Stimulated activated CD8-positive, alpha-beta memory T cell treated with anti-CD3 and anti-CD28 coated beads, Interleukin-15, amount 100 ng/mL, for 1 hour (primary cell): ENCODE measurements at regions not wholly inside any gene's neighbourhood (a gene's known extent, or its start where the extent isn't known, plus 50 kb on each side); places are given as distances from the start of the nearest gene placed in this dataset.
"Not testable (repeated sequence)": the region's sequence is repeated elsewhere in the genome, so short reads cannot be mapped to it uniquely, and the experiment has no call there.

Experiments used
- DNase-seq: peaks from one replicate; pipeline ENCODE4 v3.0.0-alpha.2; 2020; ENCODE audit warnings: low read depth

GRCh38 chr12:116361414-116362223 lies 84.1 kb upstream of the MED13L start:
- DNase-seq = no peak

DNA sequence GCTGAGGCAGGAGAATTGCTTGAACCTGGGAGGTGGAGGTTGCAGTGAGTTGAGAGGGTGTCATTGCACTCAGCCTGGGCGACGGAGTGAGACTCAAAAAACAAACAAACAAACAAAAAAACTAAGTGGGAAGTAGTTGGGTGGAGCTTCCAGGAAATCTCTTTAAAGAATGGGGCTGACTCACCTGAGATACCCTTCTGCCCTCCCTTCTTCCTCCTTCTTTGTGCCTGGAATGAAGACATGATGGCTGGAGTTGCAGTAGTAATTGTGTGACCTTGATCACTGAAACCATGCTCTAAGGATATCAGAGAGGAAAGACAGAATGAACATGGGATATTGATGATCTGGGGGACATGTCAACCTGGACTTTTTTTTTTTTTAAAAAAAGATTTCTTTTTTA lies 87.6 kb upstream of the MED13L start:
- DNase-seq = no peak

DNA sequence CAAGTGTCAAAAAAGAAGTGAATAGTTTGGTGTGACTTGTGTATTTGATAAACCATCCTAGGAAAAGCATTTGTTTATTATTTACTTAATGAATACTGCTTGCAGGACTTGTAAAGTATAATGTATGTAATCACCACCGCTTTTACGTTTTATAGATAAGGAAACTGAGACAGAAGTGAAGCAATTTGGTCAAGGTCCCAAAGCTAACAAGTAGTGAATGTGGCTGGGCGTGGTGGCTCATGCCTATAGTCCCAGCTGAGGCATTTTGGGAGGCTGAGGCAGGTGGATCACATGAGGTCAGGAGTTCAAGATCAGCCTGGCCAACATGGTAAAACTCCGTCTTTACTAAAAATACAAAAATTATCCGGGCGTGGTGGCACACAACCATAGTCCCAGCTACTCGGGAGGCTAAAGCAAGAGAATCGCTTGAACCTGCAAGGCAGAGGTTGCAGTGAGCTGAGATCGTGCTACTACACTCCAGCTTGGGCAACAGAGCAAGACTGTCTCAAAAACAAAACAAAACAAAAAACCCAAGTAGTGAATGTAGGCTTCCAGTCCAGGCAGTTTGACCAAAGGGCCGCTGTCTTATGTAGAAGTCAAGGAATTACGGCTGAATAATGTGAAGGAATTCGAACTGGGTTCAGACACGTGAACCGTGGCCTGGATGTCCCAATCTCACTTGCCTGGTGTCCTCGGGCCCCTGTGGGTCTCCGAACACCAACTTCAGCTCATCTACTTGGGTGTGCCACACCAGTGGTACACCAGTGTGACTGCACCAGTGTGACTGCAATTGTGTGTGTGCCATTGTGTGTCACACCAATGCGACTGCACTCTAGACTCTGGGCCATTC lies 88.3 kb upstream of the MED13L start:
- no peak for DNase-seq

GRCh38 chr12:116366456-116366776 lies 88.9 kb upstream of the MED13L start:
- DNase-seq = no peak

DNA sequence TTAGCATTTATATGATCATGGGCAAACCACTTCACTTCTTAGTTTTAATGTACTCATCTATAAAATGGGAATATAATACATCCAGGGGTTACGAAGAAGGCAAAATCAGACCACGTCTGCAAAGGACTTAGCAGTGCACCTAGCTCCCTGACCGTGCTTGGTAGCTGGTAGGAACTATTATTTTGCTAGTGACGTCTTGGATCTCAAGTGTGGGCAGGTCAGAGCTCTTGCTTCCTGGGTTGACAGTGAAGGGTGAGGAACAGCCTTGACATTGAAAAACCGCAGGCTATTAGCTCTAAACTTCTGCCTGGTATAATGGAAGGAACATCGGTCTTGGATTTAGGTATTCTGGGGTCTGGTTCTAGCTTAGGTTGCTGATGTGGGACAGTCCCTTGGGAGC lies 89.3 kb upstream of the MED13L start:
- DNase-seq = no peak

- DNase-seq = no peak
These were observed 91.0 kb upstream of the MED13L start for GRCh38 chr12:116368196-116369194.

DNA sequence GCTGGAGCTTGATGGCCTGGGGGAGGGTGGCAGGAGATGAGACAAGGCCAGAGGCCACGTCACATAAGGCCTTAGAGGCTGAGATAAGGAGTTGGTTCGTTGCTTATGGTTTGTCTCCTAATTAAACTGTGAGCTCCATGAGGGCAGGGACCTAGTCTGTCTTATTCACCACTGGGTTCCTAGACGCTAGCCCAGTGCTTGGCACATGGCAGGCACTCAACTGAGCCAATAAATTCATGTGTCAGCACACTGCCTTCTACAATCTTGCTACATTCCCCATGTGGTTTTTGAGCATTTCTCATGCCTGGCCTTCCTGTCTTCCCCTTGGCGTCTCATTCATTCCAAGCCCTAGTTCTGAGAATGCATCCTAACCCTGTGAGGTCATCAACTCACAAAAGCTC lies 92.5 kb upstream of the MED13L start:
- DNase-seq = no peak

GRCh38 chr12:116370886-116371580 lies 93.5 kb upstream of the MED13L start:
- DNase-seq = no peak

DNA sequence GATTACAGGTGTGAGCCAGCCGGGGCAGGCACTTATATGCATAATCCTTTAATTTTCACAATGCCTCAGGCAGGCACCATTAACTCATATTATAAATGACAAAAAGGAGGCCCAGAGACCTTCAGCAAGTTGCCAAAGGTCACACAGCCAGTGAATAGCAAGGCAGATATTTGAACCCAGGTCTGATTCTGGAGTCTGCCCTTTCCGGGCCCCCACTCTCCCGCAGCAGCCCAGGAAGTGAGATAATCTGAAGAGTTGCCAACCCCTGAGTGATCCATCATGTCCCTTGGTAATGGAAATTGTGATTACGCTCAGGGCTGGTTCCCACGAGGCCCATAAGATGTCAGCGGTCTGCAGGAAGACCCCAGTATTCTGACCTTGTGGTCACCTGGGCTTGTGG lies 95.3 kb upstream of the MED13L start:
- DNase-seq = no peak

- no peak for DNase-seq
These were observed 96.2 kb upstream of the MED13L start for GRCh38 chr12:116373572-116374206.

DNA sequence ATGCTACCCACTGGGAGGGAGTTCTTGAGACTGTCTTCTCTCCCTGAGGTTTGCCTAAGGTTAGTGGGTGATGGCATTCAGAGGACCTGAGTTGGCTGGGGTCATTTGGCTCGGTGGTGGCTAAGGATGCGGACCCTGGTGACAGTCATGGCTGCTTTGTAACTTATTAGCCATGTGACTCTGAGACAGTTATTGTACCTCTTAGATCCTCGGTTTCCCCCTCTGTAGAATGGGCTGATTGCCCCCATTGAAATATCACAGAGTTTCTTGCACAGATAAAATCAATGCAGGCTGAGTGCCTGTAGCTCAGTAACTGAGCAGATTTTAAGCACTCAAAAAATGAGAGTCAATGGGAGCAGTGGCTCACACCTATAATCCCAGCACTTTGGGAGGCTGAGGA lies 96.7 kb upstream of the MED13L start:
- DNase-seq = no peak

GRCh38 chr12:116375278-116375842 lies 97.9 kb upstream of the MED13L start:
- DNase-seq = no peak

DNA sequence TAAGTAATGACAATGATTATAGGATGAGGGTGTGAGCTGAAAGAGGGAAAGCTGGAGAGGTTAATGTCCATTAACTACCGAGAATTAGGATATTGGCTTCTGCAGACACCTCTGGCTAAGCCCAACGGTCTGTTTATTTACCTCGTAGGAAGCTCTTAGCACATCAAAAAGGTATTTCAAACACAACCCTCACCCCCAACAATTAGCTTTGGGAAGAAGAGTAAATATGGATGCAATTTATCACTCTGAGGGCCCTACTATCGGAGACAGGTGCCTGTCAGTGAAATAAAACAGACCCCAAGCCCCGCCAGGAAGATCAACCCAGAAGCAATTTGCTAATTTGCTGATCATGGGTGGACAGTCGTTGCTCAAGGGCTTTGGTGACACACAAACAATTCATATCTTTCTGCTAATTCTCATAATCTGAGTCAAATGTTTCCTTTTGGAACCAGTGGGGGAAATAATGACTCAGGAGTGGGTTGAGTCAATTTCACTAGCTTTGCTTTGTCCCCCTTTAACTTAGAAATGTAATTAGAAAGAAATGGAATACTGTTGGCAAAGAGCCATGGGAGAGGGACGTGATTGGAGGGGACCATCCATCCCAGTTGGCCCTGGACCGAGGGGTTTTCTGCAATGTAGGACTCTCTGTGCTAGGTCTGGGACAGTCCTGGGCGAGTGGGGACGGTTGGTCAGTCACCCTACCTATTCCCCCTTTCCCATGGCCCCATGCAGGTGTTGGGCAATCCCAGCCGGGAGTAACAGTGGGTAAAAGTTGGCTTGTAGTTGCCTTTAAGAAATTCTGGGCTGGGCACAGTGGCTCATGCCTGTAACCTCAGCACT lies 99.1 kb upstream of the MED13L start:
- no peak for DNase-seq

DNA sequence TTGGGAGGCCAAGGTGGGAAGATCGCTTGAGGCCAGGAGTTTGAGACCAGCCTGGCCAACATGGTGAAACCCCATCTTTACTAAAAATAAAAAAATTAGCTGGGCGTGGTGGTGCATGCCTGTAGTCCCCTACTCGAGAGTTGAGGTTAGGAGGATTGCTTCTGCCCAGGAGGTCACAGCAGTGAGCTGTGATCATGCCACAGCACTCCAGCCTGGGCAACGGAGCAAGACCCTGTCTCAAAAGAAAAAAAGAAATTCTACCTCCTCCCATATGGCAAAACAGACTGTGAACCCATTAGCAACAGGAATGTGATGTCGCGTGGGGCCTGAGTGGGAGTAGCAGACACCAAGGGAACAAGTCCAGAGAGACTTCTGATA lies 99.7 kb upstream of the MED13L start:
- not testable (repeated sequence) for DNase-seq

GRCh38 chr12:116378002-116378401 lies 100.5 kb upstream of the MED13L start:
- no peak for DNase-seq

- DNase-seq = no peak
These were observed 102.6 kb upstream of the MED13L start for GRCh38 chr12:116380108-116380507.

- DNase-seq = not testable (repeated sequence)
These were observed 103.2 kb upstream of the MED13L start for GRCh38 chr12:116380740-116381139.

DNA sequence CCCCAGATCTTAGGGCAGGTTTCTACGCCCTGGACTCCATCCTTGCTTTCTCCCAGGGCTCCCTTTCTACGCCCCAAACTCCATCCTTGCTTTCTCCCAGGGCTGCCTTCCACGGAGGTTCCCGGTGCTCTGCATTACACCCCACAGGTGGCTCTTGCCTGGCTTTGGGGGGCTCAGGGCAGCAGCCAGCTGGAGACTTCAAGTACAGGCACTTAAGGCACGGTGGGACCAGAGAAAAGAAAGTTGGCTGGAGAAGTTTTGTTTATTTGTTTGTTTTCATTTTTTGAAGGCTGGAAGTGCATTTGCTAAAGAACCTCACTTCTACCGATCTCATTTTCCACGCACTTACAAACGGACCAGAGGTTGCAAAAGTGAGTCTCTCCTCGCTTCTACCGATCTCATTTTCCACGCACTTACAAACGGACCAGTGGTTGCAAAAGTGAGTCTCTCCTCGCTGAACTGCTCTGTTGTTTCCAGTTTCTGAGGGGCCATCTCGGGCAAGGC lies 103.8 kb upstream of the MED13L start:
- no peak for DNase-seq
